H1 (cell line): ENCODE measurements at regions not wholly inside any gene's neighbourhood (a gene's known extent, or its start where the extent isn't known, plus 50 kb on each side); places are given as distances from the start of the nearest gene placed in this dataset.

Source experiments
- CTCF ChIA-PET: fragments of 300-600 bp; sonication (Branson Sonifier 250); formaldehyde crosslinking; loops from one replicate; lab custom pipeline; 2021; ENCODE audit not compliant: partially characterized antibody; lab: Charles Lee
- POLR2A ChIA-PET: fragments of 300-600 bp; sonication (Branson Sonifier 250); formaldehyde crosslinking; loops from one replicate; lab custom pipeline; 2021; ENCODE audit warnings: inconsistent platforms; ENCODE audit not compliant: partially characterized antibody; lab: Charles Lee
- DNase-seq, 2 experiments: peaks; one replicate each; pipeline versions ENCODE4 v3.0.0 to v3.0.0-alpha.2; 2010 to 2022; ENCODE audit warnings: low spot score in 2 of 2, low read depth in 1 of 2, mixed read lengths in 1 of 2
- FAIRE-seq: peaks from 2 replicates; lab custom pipeline; 2011; peaks lifted over from hg19 to GRCh38; lab: Jason Lieb, UNC
- H2AFZ ChIP-seq: 2 replicates; pipeline ENCODE4 v1.8.1; 2012; ENCODE audit warnings: low read length, inconsistent platforms
- H2AK5ac ChIP-seq: 2 replicates; pipeline ENCODE4 v1.6.1; 2013; ENCODE audit warnings: low read depth, low read length
- H2BK120ac ChIP-seq: replicated peaks from 2 replicates; pipeline ENCODE3; 2013; ENCODE audit warnings: low read depth, low read length, inconsistent platforms
- H2BK12ac ChIP-seq: 2 replicates; pipeline ENCODE4 v1.6.1; 2013; ENCODE audit warnings: low read depth, low read length
- H2BK15ac ChIP-seq: 2 replicates; pipeline ENCODE4 v1.6.1; 2013; ENCODE audit warnings: low read length
- H2BK20ac ChIP-seq: 2 replicates; pipeline ENCODE4 v1.6.1; 2013; ENCODE audit warnings: low read length
- H2BK5ac ChIP-seq: 2 replicates; pipeline ENCODE4 v1.6.1; 2013; ENCODE audit warnings: low read depth, low read length
- H3K14ac ChIP-seq: 2 replicates; pipeline ENCODE4 v1.6.1; 2013; ENCODE audit warnings: inconsistent platforms; ENCODE audit not compliant: insufficient read length
- H3K18ac ChIP-seq: 2 replicates; pipeline ENCODE4 v1.6.1; 2013; ENCODE audit warnings: low read length; ENCODE audit errors: extremely low read depth
- H3K23ac ChIP-seq: 2 replicates; pipeline ENCODE4 v1.6.1; 2013; ENCODE audit warnings: inconsistent platforms; ENCODE audit not compliant: insufficient read length
- H3K23me2 ChIP-seq: 2 replicates; pipeline ENCODE4 v1.6.1; 2013; ENCODE audit warnings: low read depth, low read length
- H3K27ac ChIP-seq: 2 replicates; pipeline ENCODE4 v1.6.1; 2011; ENCODE audit warnings: low read depth, low read length, inconsistent platforms
- H3K27me3 ChIP-seq, 4 experiments: replicated peaks in 1 of 4; 1 replicate in 1 of 4; 2 replicates in 3 of 4; pipeline versions ENCODE4 v1.6.1 to v1.8.1; 2011 to 2013; ENCODE audit warnings: low read length in 3 of 4, mild to moderate bottlenecking in 3 of 4, inconsistent platforms in 2 of 4, mixed read lengths in 2 of 4, moderate library complexity in 1 of 4; ENCODE audit not compliant: control insufficient read depth in 3 of 4, insufficient read depth in 3 of 4; ENCODE audit errors: extremely low read depth in 1 of 4
- H3K36me3 ChIP-seq, 4 experiments: 2 replicates each; pipeline versions ENCODE4 v1.6.1 to v1.8.1; 2011 to 2013; ENCODE audit warnings: mild to moderate bottlenecking in 4 of 4, low read length in 3 of 4, moderate library complexity in 2 of 4, control low read depth in 1 of 4, inconsistent platforms in 1 of 4; ENCODE audit not compliant: insufficient read depth in 4 of 4, control insufficient read depth in 2 of 4
- H3K4ac ChIP-seq: replicated peaks from 2 replicates; pipeline ENCODE3; 2013; ENCODE audit warnings: low read length, low read depth, mixed read lengths, inconsistent platforms; ENCODE audit not compliant: insufficient read length
- H3K4me1 ChIP-seq, 4 experiments: replicated peaks in 1 of 4; 1 replicate in 1 of 4; 2 replicates in 3 of 4; pipeline versions ENCODE4 v1.6.1 to v1.8.1; 2011 to 2013; ENCODE audit warnings: low read length in 3 of 4, inconsistent platforms in 2 of 4, mixed read lengths in 1 of 4; ENCODE audit not compliant: insufficient read depth in 4 of 4, control insufficient read depth in 3 of 4
- H3K4me2 ChIP-seq, 2 experiments: 2 replicates each; pipeline versions ENCODE4 v1.6.1 to v1.8.1; 2011 to 2013; ENCODE audit warnings: low read depth in 2 of 2, low read length in 2 of 2, control low read depth in 1 of 2, inconsistent platforms in 1 of 2, mild to moderate bottlenecking in 1 of 2; ENCODE audit not compliant: insufficient read depth in 1 of 2
- H3K4me3 ChIP-seq, 4 experiments: fragments of 200-600, 300-600 bp in 1 of 4; sonication (generic), shearing (Covaris generic), sonication (Bioruptor Twin) in 1 of 4; 2 replicates each; pipeline versions ENCODE4 v1.5.1 to v1.8.1; 2011 to 2016; ENCODE audit warnings: low read length in 4 of 4, low read depth in 3 of 4, control low read depth in 2 of 4, inconsistent platforms in 2 of 4, mild to moderate bottlenecking in 2 of 4, mixed read lengths in 1 of 4, moderate library complexity in 1 of 4; ENCODE audit not compliant: insufficient read depth in 2 of 4; ENCODE audit errors: extremely low read depth in 1 of 4
- H3K56ac ChIP-seq: replicated peaks from 2 replicates; pipeline ENCODE3; 2013; ENCODE audit warnings: low read depth, mild to moderate bottlenecking, mixed read lengths, low read length, inconsistent platforms; ENCODE audit not compliant: insufficient read length
- H3K79me1 ChIP-seq: 2 replicates; pipeline ENCODE4 v1.6.1; 2013; ENCODE audit warnings: low read depth, low read length, control low read depth
- H3K79me2 ChIP-seq, 2 experiments: 2 replicates each; pipeline versions ENCODE4 v1.6.1 to v1.8.1; 2012 to 2013; ENCODE audit warnings: low read length in 2 of 2, mild to moderate bottlenecking in 2 of 2, inconsistent platforms in 1 of 2; ENCODE audit not compliant: insufficient read depth in 2 of 2, control insufficient read depth in 1 of 2
- H3K9ac ChIP-seq, 4 experiments: replicated peaks in 1 of 4; 1 replicate in 1 of 4; 2 replicates in 3 of 4; pipeline versions ENCODE4 v1.6.1 to v1.8.1; 2011 to 2013; ENCODE audit warnings: low read depth in 3 of 4, low read length in 3 of 4, control low read depth in 2 of 4, mild to moderate bottlenecking in 2 of 4, moderate library complexity in 2 of 4, inconsistent platforms in 1 of 4; ENCODE audit errors: extremely low read depth in 1 of 4
- H3K9me3 ChIP-seq, 2 experiments: 2 replicates each; pipeline versions ENCODE4 v1.6.1 to v1.8.1; 2012 to 2013; ENCODE audit warnings: mild to moderate bottlenecking in 2 of 2, moderate library complexity in 2 of 2, control low read depth in 1 of 2, inconsistent platforms in 1 of 2, low read depth in 1 of 2, low read length in 1 of 2, mixed read lengths in 1 of 2; ENCODE audit not compliant: insufficient read depth in 2 of 2
- H4K20me1 ChIP-seq, 2 experiments: replicated peaks in 1 of 2; 2 replicates each; pipeline versions ENCODE3 to v1.8.1; 2011 to 2013; ENCODE audit warnings: inconsistent platforms in 2 of 2, low read length in 2 of 2, mild to moderate bottlenecking in 1 of 2; ENCODE audit not compliant: insufficient read depth in 2 of 2, control insufficient read depth in 1 of 2
- H4K5ac ChIP-seq: 2 replicates; pipeline ENCODE4 v1.6.1; 2013; ENCODE audit warnings: low read length, low read depth, mixed read lengths, inconsistent platforms; ENCODE audit not compliant: insufficient read length
- H4K8ac ChIP-seq: 2 replicates; pipeline ENCODE4 v1.8.0; 2013; ENCODE audit warnings: mild to moderate bottlenecking, moderate library complexity, low read length, inconsistent platforms; ENCODE audit not compliant: insufficient read depth; ENCODE audit errors: extremely low read depth
- H4K91ac ChIP-seq: replicated peaks from 2 replicates; pipeline ENCODE3; 2013; ENCODE audit warnings: low read length, mixed read lengths, inconsistent platforms; ENCODE audit not compliant: insufficient read length
- ASH2L ChIP-seq: fragments of 200-600, 300-600 bp; sonication (generic); IDR thresholded peaks from one replicate; pipeline ENCODE4 v1.7.1; 2017; ENCODE audit warnings: low read length
- BACH1 ChIP-seq: IDR thresholded peaks from 2 replicates; pipeline ENCODE4 v1.6.1; 2012; ENCODE audit warnings: low read length, improper control_type of control experiment
- BCL11A ChIP-seq, 2 experiments: IDR thresholded peaks; one replicate each; pipeline ENCODE4 v1.6.1; 2011; ENCODE audit warnings: low read depth in 2 of 2, low read length in 2 of 2, mild to moderate bottlenecking in 2 of 2
- CBX5 ChIP-seq: fragments of 300-800, 300-1000 bp; sonication (generic); IDR thresholded peaks from 2 replicates; pipeline ENCODE4 v1.7.1; 2016; ENCODE audit warnings: antibody characterized with exemption, low read length, low read depth
- CHD1 ChIP-seq: IDR thresholded peaks from 2 replicates; pipeline ENCODE4 v1.6.1; 2012; ENCODE audit warnings: low read depth, low read length, improper control_type of control experiment
- CTBP2 ChIP-seq: IDR thresholded peaks from 2 replicates; pipeline ENCODE4 v1.7.0; 2011; ENCODE audit warnings: borderline replicate concordance, mild to moderate bottlenecking, moderate library complexity, mixed read lengths, low read length; ENCODE audit not compliant: insufficient read depth, insufficient read length
- HDAC2 ChIP-seq, 2 experiments: fragments of 300-600 bp in 1 of 2; sonication (generic) in 1 of 2; IDR thresholded peaks; 2 replicates each; pipeline ENCODE4 v1.6.1; 2011 to 2012; ENCODE audit warnings: low read depth in 2 of 2, low read length in 2 of 2, mild to moderate bottlenecking in 2 of 2, moderate library complexity in 2 of 2, borderline replicate concordance in 1 of 2, inconsistent platforms in 1 of 2
- KDM5A ChIP-seq: fragments of 200-600 bp; IDR thresholded peaks from 2 replicates; pipeline ENCODE4 v1.7.1; 2012; ENCODE audit warnings: mild to moderate bottlenecking, low read length, inconsistent platforms, mixed read lengths
- MAFK ChIP-seq: IDR thresholded peaks from 2 replicates; pipeline ENCODE4 v1.6.1; 2012; ENCODE audit warnings: low read depth, mild to moderate bottlenecking, improper control_type of control experiment, low read length
- POLR2AphosphoS5 ChIP-seq: IDR thresholded peaks from 2 replicates; pipeline ENCODE4 v1.6.1; 2011; ENCODE audit warnings: low read depth, low read length
- RBBP5 ChIP-seq: IDR thresholded peaks from 2 replicates; pipeline ENCODE4 v1.7.1; 2012; ENCODE audit warnings: low read depth, mild to moderate bottlenecking, inconsistent platforms, low read length, moderate library complexity, borderline replicate concordance
- SIRT6 ChIP-seq: IDR thresholded peaks from one replicate; pipeline ENCODE4 v1.7.1; 2012; ENCODE audit warnings: low read length, inconsistent platforms
- SIX5 ChIP-seq: IDR thresholded peaks from 2 replicates; pipeline ENCODE4 v1.6.1; 2011; ENCODE audit warnings: mild to moderate bottlenecking, low read depth, low read length
- SP1 ChIP-seq: IDR thresholded peaks from 2 replicates; pipeline ENCODE4 v1.6.1; 2011; ENCODE audit warnings: low read depth, low read length
- SRF ChIP-seq: IDR thresholded peaks from 2 replicates; pipeline ENCODE4 v1.6.1; 2011; ENCODE audit warnings: mild to moderate bottlenecking, low read depth, low read length, moderate library complexity
- WGBS, 2 experiments: shearing (Covaris generic) in 1 of 2; methylation state at CpG; one replicate each; pipeline versions ENCODE4 v1.1.6 to v1.1.7; 2013 to 2015; ENCODE audit warnings: low lambda C conversion rate in 2 of 2, mixed read lengths in 2 of 2, inconsistent platforms in 1 of 2, low coverage in 1 of 2, missing lambda C conversion rate in 1 of 2; ENCODE audit not compliant: insufficient replicate concordance in 2 of 2, insufficient coverage in 1 of 2, insufficient read length in 1 of 2; ENCODE audit errors: extremely low coverage in 1 of 2, missing lambda C conversion rate in 1 of 2; 5-methylcytosine and 5-hydroxymethylcytosine counted together
- TF ChIP-seq, protein P1 (sequence below): IDR thresholded peaks from 2 replicates; pipeline ENCODE4 v1.6.1; 2012; ENCODE audit warnings: inconsistent platforms

DNA sequence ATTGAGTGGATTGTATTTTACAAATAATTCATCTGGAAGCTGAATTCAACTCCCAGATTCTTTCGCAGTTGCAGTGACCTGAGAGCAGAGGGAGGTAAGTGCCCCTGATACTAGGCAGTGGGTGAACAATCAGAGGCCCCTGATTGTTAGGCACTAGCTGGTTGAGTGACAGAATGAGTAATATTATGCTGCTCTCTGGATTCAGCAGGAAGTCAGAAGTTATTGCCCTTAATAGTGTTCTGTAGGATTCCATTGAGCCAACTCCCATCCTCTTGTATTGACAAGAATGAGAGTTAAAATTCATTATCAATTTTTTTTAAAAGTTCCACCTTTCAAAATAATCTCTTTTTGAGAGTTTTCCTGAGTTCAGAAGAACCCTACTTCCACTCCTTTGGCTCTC, 301.2 kb downstream of the DTWD2 start:
- DNase-seq (no peak), FAIRE-seq (no peak)
- Histone ChIP-seq H3K4me3 (no peak overlapping the region), H3K18ac (no peak overlapping the region), H3K56ac (no peak overlapping the region), H3K4ac (no peak overlapping the region), H2BK12ac (no peak overlapping the region), H3K79me1 (no peaks in the 10 kb centered on the region), H2AFZ (no peak overlapping the region), H3K4me1 (no peaks in the 10 kb centered on the region), H3K79me2 (no peaks in the 10 kb centered on the region), H3K36me3 (no peaks in the 10 kb centered on the region), H3K27me3 (peaks cover 0 to 2% (median 0%) of the 10 kb centered on the region in 4 experiments; a peak in 1 of 7 replicates), H3K27ac (no peak overlapping the region), H2BK15ac (no peak overlapping the region), H2BK20ac (no peak overlapping the region), H3K9ac (no peak overlapping the region), H3K9me3 (no peaks in the 10 kb centered on the region), H4K20me1 (no peaks in the 10 kb centered on the region), H3K23me2 (no peaks in the 10 kb centered on the region), H3K4me2 (no peak overlapping the region), H2BK120ac (no peak overlapping the region), H3K23ac (no peak overlapping the region), H3K14ac (no peak overlapping the region), H4K5ac (no peak overlapping the region), H4K91ac (no peak overlapping the region), H4K8ac (no peak overlapping the region), H2BK5ac (no peak overlapping the region), H2AK5ac (no peak overlapping the region)
- POLR2A ChIA-PET: no interaction called here
- CTCF ChIA-PET: interaction anchor here (1.4 to 1.7 kb wide), 2 partner anchors 10 to 16 kb away, joined by 3 to 6 read pairs; no protein-coding TSS in a partner anchor
- WGBS, 2 experiments: 95% methylated on average over 1 of the region's 1 CpG; no CpG with 5 or more reads in 1 of the 2 experiments
- TF ChIP-seq POLR2AphosphoS5: no peak
- no peak for TF ChIP-seq CHD1
- TF ChIP-seq HDAC2 (IDR thresholded peaks at IDR 0.05; ENCODE audit: borderline replicate concordance in 1 of 2, low read depth in 2 of 2, low read length in 2 of 2): no peak
- TF ChIP-seq CTBP2: no peak
- no peak for TF ChIP-seq RBBP5
- no peak for TF ChIP-seq SRF
- no peak for TF ChIP-seq BCL11A (IDR thresholded peaks at IDR 0.05; ENCODE audit: low read depth in 2 of 2, low read length in 2 of 2)
- TF ChIP-seq SP1: no peak
- TF ChIP-seq MAFK: no peak
- TF ChIP-seq ASH2L: no peak
- TF ChIP-seq, protein P1, sequence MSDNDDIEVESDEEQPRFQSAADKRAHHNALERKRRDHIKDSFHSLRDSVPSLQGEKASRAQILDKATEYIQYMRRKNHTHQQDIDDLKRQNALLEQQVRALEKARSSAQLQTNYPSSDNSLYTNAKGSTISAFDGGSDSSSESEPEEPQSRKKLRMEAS: no peak
- no peak for TF ChIP-seq BACH1
- no peak for TF ChIP-seq SIRT6
- no peak for TF ChIP-seq SIX5
- no peak for TF ChIP-seq CBX5
- TF ChIP-seq KDM5A: no peak
